ENCODE measurements at regions not wholly inside any gene's neighbourhood (a gene's known extent, or its start where the extent isn't known, plus 50 kb on each side); places are given as distances from the start of the nearest gene placed in this dataset.

GRCh38 chr5:101806410-101806809, 489.7 kb downstream of the SLCO4C1 start:
- no peak for TF ChIP-seq ZNF274 (IDR thresholded peaks at IDR 0.05; ENCODE audit: low read depth, low read length)
- no peak for TF ChIP-seq YY1 (IDR thresholded peaks at IDR 0.05; ENCODE audit: insufficient read depth, insufficient read length)
- TF ChIP-seq SUZ12 (IDR thresholded peaks at IDR 0.05; ENCODE audit: extremely low read depth, insufficient read depth, insufficient read length), result no peak
